K562 (cell line): ENCODE measurements at regions not wholly inside any gene's neighbourhood (a gene's known extent, or its start where the extent isn't known, plus 50 kb on each side); places are given as distances from the start of the nearest gene placed in this dataset.

Experiments used
- ATAC-seq: fragments of 200-7000 bp; cut with Tn5 transposase; 3 replicates; pipeline ENCODE4 v1.9.1; 2020; ENCODE audit warnings: moderate library complexity
- BruUV-seq: library from RNA; stranded (reverse); fragments of 400-500 nt; replicated peaks from 2 replicates; lab custom pipeline; 2021; lab: Mats Ljungman, UMichigan
- CTCF ChIA-PET: fragments of 300-600 bp; formaldehyde crosslinking; extraction: SDS; loops from one replicate; lab custom pipeline; 2021; ENCODE audit warnings: low intra/inter-chr PET ratio; lab: Yijun Ruan, JAX
- POLR2A ChIA-PET: fragments of 300-600, 350-650 bp; sonication (Branson Sonifier 250); formaldehyde crosslinking; extraction: SDS; loops from one replicate; lab custom pipeline; 2021; ENCODE audit warnings: antibody characterized with exemption, inconsistent platforms; lab: Yijun Ruan, JAX
- DNase-seq, 4 experiments: peaks; one replicate each; pipeline versions ENCODE4 v3.0.0 to v3.0.0-alpha.2; 2011 to 2018; ENCODE audit warnings: low spot score in 3 of 4, mixed read lengths in 3 of 4; ENCODE audit errors: extremely low read depth in 1 of 4
- FAIRE-seq: peaks from 2 replicates; lab custom pipeline; 2011; peaks lifted over from hg19 to GRCh38; lab: Jason Lieb, UNC
- H2AFZ ChIP-seq: 2 replicates; pipeline ENCODE4 v1.6.0; 2011; ENCODE audit warnings: low read depth, low read length, control low read depth, inconsistent platforms
- H3K27ac ChIP-seq: fragments of 200-600 bp; 3 replicates; pipeline ENCODE4 v1.8.0; 2011; ENCODE audit warnings: low read depth, mild to moderate bottlenecking, control low read depth, inconsistent platforms, low read length, moderate library complexity, mixed read lengths; ENCODE audit errors: extremely low read depth
- H3K27me3 ChIP-seq, 2 experiments: fragments of 300-600 bp in 1 of 2; 2 replicates in 1 of 2; 3 replicates in 1 of 2; pipeline versions ENCODE4 v1.6.0 to v1.8.0; 2011; ENCODE audit warnings: inconsistent platforms in 2 of 2, low read length in 2 of 2, mild to moderate bottlenecking in 1 of 2, mixed read lengths in 1 of 2, moderate library complexity in 1 of 2; ENCODE audit not compliant: control insufficient read depth in 2 of 2, insufficient read depth in 2 of 2
- H3K36me3 ChIP-seq: fragments of 300-600 bp; 3 replicates; pipeline ENCODE4 v1.8.0; 2011; ENCODE audit warnings: mild to moderate bottlenecking, low read length, inconsistent platforms; ENCODE audit not compliant: control insufficient read depth, insufficient read depth
- H3K4me1 ChIP-seq, 2 experiments: fragments of 200-600 bp in 1 of 2; replicated peaks in 1 of 2; 2 replicates in 1 of 2; 3 replicates in 1 of 2; pipeline versions ENCODE4 v1.5.1 to v1.8.0; 2011; ENCODE audit warnings: inconsistent platforms in 2 of 2, low read length in 2 of 2, mild to moderate bottlenecking in 1 of 2, mixed read lengths in 1 of 2, moderate library complexity in 1 of 2; ENCODE audit not compliant: control insufficient read depth in 2 of 2, insufficient read depth in 2 of 2
- H3K4me2 ChIP-seq: 2 replicates; pipeline ENCODE4 v1.6.1; 2011; ENCODE audit warnings: low read length, control low read depth, inconsistent platforms, mixed read lengths; ENCODE audit not compliant: insufficient read depth
- H3K4me3 ChIP-seq: fragments of 200-600 bp; sonication (generic), shearing (Covaris generic); 2 replicates; pipeline ENCODE4 v1.5.1; 2016; ENCODE audit warnings: control low read depth, inconsistent platforms
- H3K79me2 ChIP-seq: fragments of 200-600 bp; 3 replicates; pipeline ENCODE4 v1.8.0; 2011; ENCODE audit warnings: low read length, inconsistent platforms; ENCODE audit not compliant: control insufficient read depth, insufficient read depth
- H3K9ac ChIP-seq, 2 experiments: 2 replicates each; pipeline versions ENCODE4 v1.6.0 to v1.6.1; 2011; ENCODE audit warnings: low read depth in 2 of 2, low read length in 2 of 2, control low read depth in 1 of 2, inconsistent platforms in 1 of 2, mild to moderate bottlenecking in 1 of 2, mixed read lengths in 1 of 2; ENCODE audit not compliant: insufficient read depth in 1 of 2
- H3K9me1 ChIP-seq: one replicate; pipeline ENCODE4 v1.6.0; 2011; ENCODE audit warnings: inconsistent platforms, mild to moderate bottlenecking, low read length, moderate library complexity; ENCODE audit not compliant: control insufficient read depth, insufficient read depth
- H3K9me3 ChIP-seq: replicated peaks from 2 replicates; pipeline ENCODE4 v1.5.1; 2011; ENCODE audit warnings: low read depth, low read length, inconsistent platforms; ENCODE audit not compliant: control insufficient read depth, insufficient read depth
- H4K20me1 ChIP-seq: replicated peaks from 2 replicates; pipeline ENCODE4 v1.6.1; 2011; ENCODE audit warnings: low read length, inconsistent platforms, mixed read lengths; ENCODE audit not compliant: control insufficient read depth, insufficient read depth
- ARNT ChIP-seq, 2 experiments: fragments of 450-650 bp; IDR thresholded peaks; 2 replicates each; pipeline ENCODE4 v1.6.1; 2016; ENCODE audit warnings: mild to moderate bottlenecking in 1 of 2
- JUN ChIP-seq, 2 experiments: sonication (generic) in 1 of 2; formaldehyde crosslinking in 1 of 2; IDR thresholded peaks; 2 replicates each; pipeline versions ENCODE4 v1.6.1 to v1.8.0; 2012 to 2022; ENCODE audit warnings: borderline replicate concordance in 2 of 2, mild to moderate bottlenecking in 2 of 2, improper control_type of control experiment in 1 of 2, low read depth in 1 of 2, low read length in 1 of 2, missing genetic modification reagents in 1 of 2
- NFIX ChIP-seq: fragments of 250-450 bp; sonication (Bioruptor Pico); IDR thresholded peaks from 2 replicates; pipeline ENCODE4 v1.4.0; 2020; ENCODE audit warnings: low read depth, mild to moderate bottlenecking, moderate library complexity
- PML ChIP-seq: IDR thresholded peaks from 2 replicates; pipeline ENCODE4 v1.6.1; 2012; ENCODE audit warnings: low read length, inconsistent platforms
- POLR2AphosphoS5 ChIP-seq: IDR thresholded peaks from 2 replicates; pipeline ENCODE4 v1.6.1; 2011; ENCODE audit warnings: mild to moderate bottlenecking, low read depth, low read length, moderate library complexity; ENCODE audit not compliant: control insufficient read depth, insufficient read depth
- SMAD1 ChIP-seq: fragments of 150-350 bp; IDR thresholded peaks from 2 replicates; pipeline ENCODE4 v1.6.1; 2014; ENCODE audit warnings: low read length, low read depth; ENCODE audit not compliant: partially characterized antibody
- U2AF1 ChIP-seq: fragments of 200-400 bp; formaldehyde crosslinking; optimal IDR thresholded peaks from 2 replicates; pipeline ENCODE3; 2017; ENCODE audit warnings: mild to moderate bottlenecking, low read depth, low read length, moderate library complexity
- ZBTB12 ChIP-seq: fragments of 250-450 bp; sonication (Bioruptor Pico); IDR thresholded peaks from 2 replicates; pipeline ENCODE4 v1.4.0; 2020
- ZBTB7A ChIP-seq: IDR thresholded peaks from 2 replicates; pipeline ENCODE4 v1.6.1; 2011; ENCODE audit warnings: low read depth, mild to moderate bottlenecking, low read length, moderate library complexity, borderline replicate concordance; ENCODE audit not compliant: control insufficient read depth
- ZFP36 ChIP-seq: fragments of 150-350 bp; IDR thresholded peaks from 2 replicates; pipeline ENCODE4 v1.6.1; 2018; ENCODE audit warnings: low read length, low read depth; ENCODE audit not compliant: partially characterized antibody
- ZNF239 ChIP-seq: fragments of 250-450 bp; sonication (Bioruptor Pico); IDR thresholded peaks from 2 replicates; pipeline ENCODE4 v1.4.0; 2020; ENCODE audit warnings: mild to moderate bottlenecking
- WGBS: fragments of 100-300 bp; shearing (Covaris generic); methylation state at CpG from one replicate; pipeline ENCODE4 v1.1.6; 2016; ENCODE audit warnings: low coverage, mixed read lengths; ENCODE audit not compliant: insufficient coverage; ENCODE audit errors: missing lambda C conversion rate; 5-methylcytosine and 5-hydroxymethylcytosine counted together
- in situ Hi-C: fragments of 300-500 bp; cut with MboI; formaldehyde crosslinking; loops from 4 replicates; pipeline ENCODE4 v1.15.0; 2018; ENCODE audit warnings: inconsistent platforms, mixed read lengths
- intact Hi-C: fragments of 100-400 bp; cut with micrococcal nuclease; formaldehyde crosslinking; loops from 2 replicates; pipeline ENCODE4 v1.14.2; 2022

GRCh38 chr22:34798605-34799004 lies 267.4 kb upstream of the ISX start (continued):
- TF ChIP-seq POLR2AphosphoS5 (no peak), PML (no peak), ZBTB12 (CRISPR knock-in tag) (no peak), SMAD1 (no peak), ZFP36 (no peak)

- ChIA-PET CTCF (no interaction called here), POLR2A (interaction anchor here (0.6 kb wide), 1 partner anchor 189 kb away, joined by 3 read pairs; no protein-coding TSS in a partner anchor)
- no peak overlapping the region for H2AFZ ChIP-seq
- no peaks in the 10 kb centered on the region for H3K27me3 ChIP-seq
- no peaks in the 10 kb centered on the region for H3K79me2 ChIP-seq
- no peak overlapping the region for H3K27ac ChIP-seq
- no peak overlapping the region for H3K4me3 ChIP-seq
- no peak for TF ChIP-seq NFIX
- no peak for TF ChIP-seq U2AF1
- TF ChIP-seq ZBTB7A = no peak
- no peak for TF ChIP-seq ZNF239 (CRISPR knock-in tag)
- TF ChIP-seq JUN (IDR thresholded peaks at IDR 0.05; ENCODE audit: borderline replicate concordance, low read depth, low read length) = no peak
- no peak for TF ChIP-seq JUN (CRISPR knock-in tag; IDR thresholded peaks at IDR 0.05; ENCODE audit: borderline replicate concordance)
- no peak for TF ChIP-seq ARNT (IDR thresholded peaks at IDR 0.05)
- intact Hi-C loops = no loop called here
- BruUV-seq = no TSS peak
- no peak for DNase-seq
- in situ Hi-C loops = no loop called here
- no peaks in the 10 kb centered on the region for H3K4me1 ChIP-seq
- no peaks in the 10 kb centered on the region for H3K9me1 ChIP-seq
- H3K9me3 ChIP-seq = no peaks in the 10 kb centered on the region
- no peaks in the 10 kb centered on the region for H4K20me1 ChIP-seq
- no peak for ATAC-seq
- no peaks in the 10 kb centered on the region for H3K36me3 ChIP-seq
- no peak for FAIRE-seq
- no peak overlapping the region for H3K9ac ChIP-seq
- WGBS = 1% methylated on average over 8 of the region's 10 CpGs
- H3K4me2 ChIP-seq = no peak overlapping the region
These were observed 265.5 kb upstream of the ISX start for GRCh38 chr22:34800260-34800980.
